Colonic mucosa (tissue), 4 donors: ENCODE measurements at regions not wholly inside any gene's neighbourhood (a gene's known extent, or its start where the extent isn't known, plus 50 kb on each side); places are given as distances from the start of the nearest gene placed in this dataset.

ENCODE experiments used
- DNase-seq: peaks from one replicate; pipeline ENCODE4 v3.0.0-alpha.2; 2020
- H3K27ac ChIP-seq: fragments of 200-600 bp; one replicate; pipeline ENCODE4 v1.8.0; 2021
- H3K27me3 ChIP-seq: fragments of 200-600 bp; one replicate; pipeline ENCODE4 v1.8.0; 2021
- H3K36me3 ChIP-seq: fragments of 200-600 bp; one replicate; pipeline ENCODE4 v1.8.0; 2021
- H3K4me1 ChIP-seq: fragments of 200-600 bp; one replicate; pipeline ENCODE4 v1.8.0; 2021; ENCODE audit warnings: mild to moderate bottlenecking
- H3K4me3 ChIP-seq: fragments of 200-600 bp; one replicate; pipeline ENCODE4 v1.8.0; 2021
- H3K9ac ChIP-seq, 2 donors: one replicate each; pipeline ENCODE4 v1.7.0; 2013; ENCODE audit warnings: control low read depth in 2 of 2, low read depth in 2 of 2, low read length in 2 of 2
- H3K9me3 ChIP-seq: fragments of 200-600 bp; one replicate; pipeline ENCODE4 v1.8.0; 2021
- intact Hi-C: fragments of 100-400 bp; cut with DNase I; formaldehyde crosslinking; loops from one replicate; pipeline ENCODE4 v1.14.1; 2022
- TF ChIP-seq, protein P1 (sequence below): fragments of 200-600 bp; IDR thresholded peaks from one replicate; pipeline ENCODE4 v1.8.0; 2022; ENCODE audit warnings: antibody characterized with exemption, mild to moderate bottlenecking
- donor health status: healthy.
- donor health status: DM: no; HTN: no; CAD: no.
- donor health status: DM: no; HTN: no; CAD: no.

DNA sequence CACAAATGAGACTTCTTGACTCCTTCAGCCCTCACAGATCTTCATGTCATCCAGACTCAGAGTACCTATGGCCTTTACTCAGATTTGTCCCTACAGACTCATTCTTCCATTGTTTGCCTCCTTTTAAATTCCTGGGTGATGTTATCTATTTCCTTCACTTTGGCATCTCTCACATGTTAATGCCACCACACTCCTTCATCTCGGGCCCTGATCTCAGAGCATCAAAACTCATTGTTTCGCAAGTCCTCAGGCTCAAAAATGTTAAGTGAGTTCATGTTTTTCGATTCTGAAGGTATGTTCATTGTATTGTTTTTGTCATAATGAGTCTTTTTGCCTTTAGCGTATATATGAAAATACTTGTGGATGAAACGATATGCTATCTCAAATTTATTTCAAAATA is 62.3 kb upstream of the AHR start:
- no peak overlapping the region for H3K27ac ChIP-seq
- H3K9ac ChIP-seq: no peak overlapping the region
- no peaks in the 10 kb centered on the region for H3K36me3 ChIP-seq
- TF ChIP-seq, protein P1, sequence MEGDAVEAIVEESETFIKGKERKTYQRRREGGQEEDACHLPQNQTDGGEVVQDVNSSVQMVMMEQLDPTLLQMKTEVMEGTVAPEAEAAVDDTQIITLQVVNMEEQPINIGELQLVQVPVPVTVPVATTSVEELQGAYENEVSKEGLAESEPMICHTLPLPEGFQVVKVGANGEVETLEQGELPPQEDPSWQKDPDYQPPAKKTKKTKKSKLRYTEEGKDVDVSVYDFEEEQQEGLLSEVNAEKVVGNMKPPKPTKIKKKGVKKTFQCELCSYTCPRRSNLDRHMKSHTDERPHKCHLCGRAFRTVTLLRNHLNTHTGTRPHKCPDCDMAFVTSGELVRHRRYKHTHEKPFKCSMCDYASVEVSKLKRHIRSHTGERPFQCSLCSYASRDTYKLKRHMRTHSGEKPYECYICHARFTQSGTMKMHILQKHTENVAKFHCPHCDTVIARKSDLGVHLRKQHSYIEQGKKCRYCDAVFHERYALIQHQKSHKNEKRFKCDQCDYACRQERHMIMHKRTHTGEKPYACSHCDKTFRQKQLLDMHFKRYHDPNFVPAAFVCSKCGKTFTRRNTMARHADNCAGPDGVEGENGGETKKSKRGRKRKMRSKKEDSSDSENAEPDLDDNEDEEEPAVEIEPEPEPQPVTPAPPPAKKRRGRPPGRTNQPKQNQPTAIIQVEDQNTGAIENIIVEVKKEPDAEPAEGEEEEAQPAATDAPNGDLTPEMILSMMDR: no peak
- no peaks in the 10 kb centered on the region for H3K27me3 ChIP-seq
- DNase-seq: no peak
- H3K9me3 ChIP-seq: no peaks in the 10 kb centered on the region
- H3K4me1 ChIP-seq: no peaks in the 10 kb centered on the region
- H3K4me3 ChIP-seq: no peak overlapping the region
- intact Hi-C loops: no loop called here

- no peak overlapping the region for H3K4me3 ChIP-seq
- no peak for DNase-seq
- intact Hi-C loops: no loop called here
- no peak overlapping the region for H3K9ac ChIP-seq
- no peaks in the 10 kb centered on the region for H3K9me3 ChIP-seq
- H3K36me3 ChIP-seq: no peaks in the 10 kb centered on the region
- H3K27me3 ChIP-seq: no peaks in the 10 kb centered on the region
- no peak overlapping the region for H3K27ac ChIP-seq
- TF ChIP-seq, protein P1: no peak
- H3K4me1 ChIP-seq: no peaks in the 10 kb centered on the region
Observed at GRCh38 chr7:17236603-17237002, 61.8 kb upstream of the AHR start.

DNA sequence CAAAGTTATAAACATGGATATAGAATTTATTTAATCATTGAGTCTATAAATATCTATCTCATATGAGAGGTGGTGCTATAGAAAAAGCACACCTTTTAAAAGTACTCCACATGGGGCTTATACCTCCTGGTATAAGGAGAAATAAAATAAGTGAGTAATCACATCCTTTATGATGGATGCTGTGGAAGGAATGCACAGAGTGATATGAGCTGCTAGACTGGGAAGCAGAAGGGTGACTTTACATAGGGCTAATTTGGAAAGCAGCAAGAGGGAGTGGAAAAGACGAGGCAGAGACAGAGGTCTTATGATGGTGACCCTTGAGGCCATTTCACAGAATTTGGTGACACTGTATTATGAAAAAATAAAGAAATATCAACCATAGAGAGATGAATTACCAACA is 59.4 kb upstream of the AHR start:
- Histone ChIP-seq H3K4me3 (no peak overlapping the region), H3K9me3 (no peaks in the 10 kb centered on the region), H3K9ac (no peak overlapping the region), H3K27ac (no peak overlapping the region), H3K27me3 (no peaks in the 10 kb centered on the region), H3K36me3 (no peaks in the 10 kb centered on the region), H3K4me1 (no peaks in the 10 kb centered on the region)
- TF ChIP-seq, protein P1: no peak
- DNase-seq: no peak
- intact Hi-C loops: no loop called here

DNA sequence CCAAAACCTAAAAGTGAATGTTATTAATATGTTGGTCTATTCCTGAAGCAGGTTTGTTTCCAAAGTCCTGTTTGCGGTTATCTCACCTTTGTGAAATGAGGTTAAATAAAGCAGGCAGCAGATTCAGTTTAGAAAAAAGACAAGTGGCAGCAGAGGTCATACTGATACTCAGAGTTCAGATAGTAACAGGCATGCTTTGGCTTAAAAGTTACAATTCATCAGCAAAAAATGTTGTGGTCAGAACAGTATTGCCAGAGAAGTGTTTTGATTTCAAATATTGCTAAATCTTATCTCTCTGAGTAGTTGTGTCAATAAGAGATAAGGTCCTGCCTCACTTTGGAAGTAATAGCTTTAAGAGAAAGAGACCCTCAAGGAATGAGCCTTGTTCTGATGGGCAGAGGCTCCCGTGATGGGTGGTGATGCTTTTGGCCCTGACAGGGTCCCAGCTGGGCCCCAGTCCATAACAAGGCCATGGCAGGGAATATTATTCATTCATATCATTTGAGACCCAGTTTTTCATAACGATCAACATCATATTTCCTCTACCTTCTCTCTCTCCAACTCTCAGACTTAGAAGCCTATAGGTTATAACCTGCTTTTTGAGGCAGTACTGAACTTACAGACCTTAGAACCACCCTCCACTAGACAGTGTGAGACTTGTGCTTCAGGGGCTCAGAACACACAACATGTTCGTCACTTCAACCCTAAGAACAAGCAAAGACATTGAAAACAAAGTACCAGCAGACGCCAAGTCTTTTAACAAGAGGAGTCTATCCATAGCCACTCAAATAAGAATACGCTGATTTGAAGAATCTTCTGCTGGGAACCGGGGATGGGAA is 58.5 kb upstream of the AHR start:
- intact Hi-C loops: no loop called here
- H3K4me3 ChIP-seq: no peak overlapping the region
- H3K4me1 ChIP-seq: no peaks in the 10 kb centered on the region
- no peaks in the 10 kb centered on the region for H3K27me3 ChIP-seq
- H3K36me3 ChIP-seq: no peaks in the 10 kb centered on the region
- no peak overlapping the region for H3K27ac ChIP-seq
- H3K9ac ChIP-seq: no peak overlapping the region
- no peaks in the 10 kb centered on the region for H3K9me3 ChIP-seq
- TF ChIP-seq, protein P1: no peak
- no peak for DNase-seq

DNA sequence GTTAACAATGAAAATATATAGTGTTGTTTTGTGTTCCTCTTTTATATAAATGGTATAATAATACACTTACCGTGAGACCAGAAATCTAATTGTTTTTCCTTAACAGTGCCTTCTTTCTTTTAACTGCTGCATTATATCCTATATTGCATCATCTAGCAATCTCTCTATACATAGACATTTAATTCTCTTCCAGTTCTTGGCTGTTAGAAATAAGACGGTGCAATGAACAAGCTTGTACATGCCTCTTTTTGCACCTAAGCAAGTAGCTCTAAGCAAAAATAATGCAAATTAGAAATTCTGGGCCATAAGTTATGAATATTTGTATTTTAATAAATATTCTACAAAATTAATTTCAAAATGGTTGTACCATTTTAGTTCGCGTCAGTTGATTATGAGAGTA is 55.9 kb upstream of the AHR start:
- Histone ChIP-seq H3K4me3 (no peak overlapping the region), H3K27ac (no peak overlapping the region), H3K9ac (no peak overlapping the region), H3K4me1 (no peaks in the 10 kb centered on the region), H3K36me3 (no peaks in the 10 kb centered on the region), H3K9me3 (no peaks in the 10 kb centered on the region), H3K27me3 (no peaks in the 10 kb centered on the region)
- TF ChIP-seq, protein P1: no peak
- no peak for DNase-seq
- intact Hi-C loops: no loop called here
